Tibial nerve (tissue), 3 donors: ENCODE measurements at regions not wholly inside any gene's neighbourhood (a gene's known extent, or its start where the extent isn't known, plus 50 kb on each side); places are given as distances from the start of the nearest gene placed in this dataset.

ENCODE experiments used
- POLR2A ChIP-seq, 2 donors: fragments of 450-650 bp; IDR thresholded peaks; one replicate each; pipeline ENCODE4 v1.6.1; 2017; ENCODE audit warnings: antibody characterized with exemption in 2 of 2, mild to moderate bottlenecking in 2 of 2, moderate library complexity in 2 of 2
- TF ChIP-seq, protein P1 (sequence below), 5 experiments: fragments of 200-600 bp in 3 of 5; fragments of 450-650 bp in 2 of 5; sonication (generic) in 3 of 5; IDR thresholded peaks; one replicate each; pipeline ENCODE4 v1.5.1; 2016 to 2019; ENCODE audit warnings: antibody characterized with exemption in 5 of 5, mild to moderate bottlenecking in 3 of 5, moderate library complexity in 2 of 5

DNA sequence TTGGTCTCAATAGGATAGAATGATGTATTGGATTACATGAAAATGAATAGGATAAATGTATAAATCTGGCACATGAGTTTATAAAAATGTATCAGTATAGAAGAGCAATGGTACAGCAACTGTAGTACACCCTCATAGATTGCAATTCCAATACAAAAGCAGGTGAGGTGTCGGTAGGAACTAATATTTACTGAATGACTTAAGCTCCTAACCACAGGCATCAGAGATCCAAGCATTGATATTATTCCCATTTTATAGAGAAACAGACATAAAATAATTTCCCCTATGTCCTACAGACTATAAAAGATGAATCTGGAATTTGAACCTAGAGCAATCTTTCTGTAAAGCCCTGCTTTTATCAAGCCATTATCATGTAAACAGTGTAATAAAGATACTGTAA lies 227.4 kb downstream of the MBD2 start:
- no peak for TF ChIP-seq POLR2A (IDR thresholded peaks at IDR 0.05)
- TF ChIP-seq, protein P1, sequence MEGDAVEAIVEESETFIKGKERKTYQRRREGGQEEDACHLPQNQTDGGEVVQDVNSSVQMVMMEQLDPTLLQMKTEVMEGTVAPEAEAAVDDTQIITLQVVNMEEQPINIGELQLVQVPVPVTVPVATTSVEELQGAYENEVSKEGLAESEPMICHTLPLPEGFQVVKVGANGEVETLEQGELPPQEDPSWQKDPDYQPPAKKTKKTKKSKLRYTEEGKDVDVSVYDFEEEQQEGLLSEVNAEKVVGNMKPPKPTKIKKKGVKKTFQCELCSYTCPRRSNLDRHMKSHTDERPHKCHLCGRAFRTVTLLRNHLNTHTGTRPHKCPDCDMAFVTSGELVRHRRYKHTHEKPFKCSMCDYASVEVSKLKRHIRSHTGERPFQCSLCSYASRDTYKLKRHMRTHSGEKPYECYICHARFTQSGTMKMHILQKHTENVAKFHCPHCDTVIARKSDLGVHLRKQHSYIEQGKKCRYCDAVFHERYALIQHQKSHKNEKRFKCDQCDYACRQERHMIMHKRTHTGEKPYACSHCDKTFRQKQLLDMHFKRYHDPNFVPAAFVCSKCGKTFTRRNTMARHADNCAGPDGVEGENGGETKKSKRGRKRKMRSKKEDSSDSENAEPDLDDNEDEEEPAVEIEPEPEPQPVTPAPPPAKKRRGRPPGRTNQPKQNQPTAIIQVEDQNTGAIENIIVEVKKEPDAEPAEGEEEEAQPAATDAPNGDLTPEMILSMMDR (IDR thresholded peaks at IDR 0.05): no peak
